Activated T-cell treated with anti-CD3 and anti-CD28 coated beads, Interleukin-2, amount 50 U/mL, for 48 hours (primary cell): ENCODE measurements at regions not wholly inside any gene's neighbourhood (a gene's known extent, or its start where the extent isn't known, plus 50 kb on each side); places are given as distances from the start of the nearest gene placed in this dataset.
"Not testable (repeated sequence)": the region's sequence is repeated elsewhere in the genome, so short reads cannot be mapped to it uniquely, and the experiment has no call there.

Source experiments
- DNase-seq, 2 experiments: peaks; one replicate each; pipeline ENCODE4 v3.0.0-alpha.2; 2020

DNA sequence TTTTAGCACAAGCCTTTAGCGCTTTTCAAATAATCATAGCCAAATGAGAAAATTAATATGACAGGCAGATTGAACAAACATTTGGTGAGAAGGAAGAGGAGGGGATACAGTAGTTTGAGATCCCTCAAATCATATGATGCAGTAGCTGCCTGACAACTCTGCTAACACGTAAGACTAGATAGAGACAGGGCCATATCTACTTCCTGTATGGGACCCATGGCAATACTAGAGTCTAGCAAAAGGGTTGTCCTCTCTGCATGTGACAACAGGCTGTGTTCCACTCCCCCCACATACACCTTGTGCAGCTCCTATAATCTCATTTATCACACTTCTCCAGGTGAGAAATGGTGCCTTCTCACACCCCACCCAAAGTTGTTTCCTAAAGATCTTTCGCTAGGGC is 106.3 kb upstream of the NBPF26 start:
- not testable (repeated sequence) for DNase-seq

DNA sequence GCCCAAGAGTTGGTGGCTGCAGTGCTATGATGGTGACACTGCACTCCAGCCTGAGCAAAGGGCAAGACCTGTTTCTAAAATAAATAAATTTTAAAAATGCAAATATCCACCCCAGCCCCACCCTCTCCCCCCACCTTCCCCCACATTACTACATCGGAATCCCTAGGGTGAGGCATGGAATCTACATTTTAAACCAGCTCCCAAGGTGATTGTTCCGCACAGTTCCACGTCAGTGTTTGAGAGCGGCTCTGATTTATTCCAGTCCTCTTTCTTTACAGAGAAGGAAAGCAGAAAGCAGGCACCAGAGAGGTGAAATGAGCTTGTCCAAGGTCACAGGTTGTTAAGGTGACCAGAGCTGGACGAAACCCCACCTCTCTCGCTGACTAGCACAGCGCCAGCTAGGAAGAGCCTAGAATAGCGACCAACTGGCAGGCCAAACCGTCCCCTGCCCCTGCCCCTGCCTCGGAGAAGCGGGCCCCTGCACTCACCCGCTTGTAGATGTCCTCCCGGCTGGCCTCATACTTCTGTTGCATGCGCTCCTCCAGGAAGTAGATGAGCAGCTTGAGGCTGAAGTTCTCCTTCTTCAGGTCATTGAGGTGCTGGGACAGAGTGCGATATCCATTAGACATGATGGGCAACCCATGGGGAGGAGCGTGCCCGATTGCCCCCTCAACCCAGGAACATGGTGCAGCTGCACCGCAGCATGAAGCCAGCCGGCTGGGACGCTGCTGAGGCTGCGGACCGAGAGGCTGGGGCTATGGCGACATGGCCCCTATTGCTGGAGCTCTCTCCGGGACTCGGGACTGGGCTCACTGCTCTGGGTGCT is 103.7 kb upstream of the NBPF26 start:
- not testable (repeated sequence) for DNase-seq

DNA sequence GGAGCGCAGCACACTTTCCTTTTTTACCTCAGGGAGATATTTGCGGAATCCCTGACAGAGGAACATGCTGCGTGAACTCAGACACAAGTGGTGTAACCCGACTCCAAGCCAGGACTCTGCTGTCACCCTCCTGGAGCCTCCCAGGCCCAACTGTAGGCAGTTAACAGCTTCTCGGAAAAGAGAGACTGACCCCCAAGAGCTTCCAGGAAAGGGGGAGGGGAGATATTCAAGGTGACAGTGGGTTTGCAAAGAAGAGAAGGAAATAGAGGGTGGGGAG is 103.1 kb upstream of the NBPF26 start:
- not testable (repeated sequence) for DNase-seq

DNA sequence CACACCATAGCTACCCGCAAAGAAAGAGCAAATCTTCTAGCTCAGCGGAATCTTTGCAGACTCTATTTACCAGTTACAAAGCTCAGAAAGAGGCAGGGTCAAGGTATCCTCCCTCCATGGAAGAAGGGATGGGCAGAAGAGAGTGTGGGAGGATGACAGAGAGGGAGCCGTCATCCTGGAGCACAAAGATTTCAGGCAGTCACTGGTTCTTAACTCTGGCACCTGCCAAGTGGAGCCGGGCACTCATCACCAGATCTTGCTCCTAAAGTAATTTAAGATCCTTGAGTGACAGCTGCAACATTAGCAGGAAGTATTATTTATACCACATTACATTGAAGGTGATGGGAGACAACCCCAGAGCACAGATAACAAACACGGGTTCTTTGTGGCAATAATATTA is 102.5 kb upstream of the NBPF26 start:
- not testable (repeated sequence) for DNase-seq

- DNase-seq = not testable (repeated sequence)
Observed at GRCh38 chr1:120623539-120623938, 100.2 kb upstream of the NBPF26 start.

- not testable (repeated sequence) for DNase-seq
Observed at GRCh38 chr1:120624565-120625064, 99.1 kb upstream of the NBPF26 start.

DNA sequence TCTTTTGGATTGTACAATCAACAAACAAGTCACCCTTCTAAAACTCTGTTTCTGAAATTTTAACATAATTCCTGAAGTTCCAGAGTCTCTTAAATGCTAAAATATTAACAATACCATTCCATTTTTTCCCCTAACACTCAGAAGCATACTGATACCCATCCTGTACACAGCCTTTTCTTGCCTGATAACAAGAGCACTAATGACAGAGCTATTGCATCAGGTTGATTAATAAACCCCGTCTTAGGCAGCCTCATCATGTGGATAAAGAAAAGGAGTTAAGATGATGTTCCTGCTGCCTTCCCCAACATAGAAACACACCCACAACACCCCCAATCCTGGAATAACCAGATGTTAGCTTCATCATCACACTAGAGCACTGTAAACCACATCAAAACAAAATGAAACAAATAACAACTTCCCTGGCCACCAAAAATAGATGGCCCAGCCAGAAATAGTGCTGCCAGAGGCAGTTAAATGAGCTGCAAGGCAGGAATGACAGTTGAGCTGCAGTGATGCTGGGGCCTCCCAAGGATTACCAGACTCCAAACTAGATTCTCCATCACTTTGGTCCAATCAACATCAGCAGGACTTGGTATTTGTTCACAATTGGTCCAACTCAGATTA is 93.8 kb upstream of the NBPF26 start:
- DNase-seq = not testable (repeated sequence)

DNA sequence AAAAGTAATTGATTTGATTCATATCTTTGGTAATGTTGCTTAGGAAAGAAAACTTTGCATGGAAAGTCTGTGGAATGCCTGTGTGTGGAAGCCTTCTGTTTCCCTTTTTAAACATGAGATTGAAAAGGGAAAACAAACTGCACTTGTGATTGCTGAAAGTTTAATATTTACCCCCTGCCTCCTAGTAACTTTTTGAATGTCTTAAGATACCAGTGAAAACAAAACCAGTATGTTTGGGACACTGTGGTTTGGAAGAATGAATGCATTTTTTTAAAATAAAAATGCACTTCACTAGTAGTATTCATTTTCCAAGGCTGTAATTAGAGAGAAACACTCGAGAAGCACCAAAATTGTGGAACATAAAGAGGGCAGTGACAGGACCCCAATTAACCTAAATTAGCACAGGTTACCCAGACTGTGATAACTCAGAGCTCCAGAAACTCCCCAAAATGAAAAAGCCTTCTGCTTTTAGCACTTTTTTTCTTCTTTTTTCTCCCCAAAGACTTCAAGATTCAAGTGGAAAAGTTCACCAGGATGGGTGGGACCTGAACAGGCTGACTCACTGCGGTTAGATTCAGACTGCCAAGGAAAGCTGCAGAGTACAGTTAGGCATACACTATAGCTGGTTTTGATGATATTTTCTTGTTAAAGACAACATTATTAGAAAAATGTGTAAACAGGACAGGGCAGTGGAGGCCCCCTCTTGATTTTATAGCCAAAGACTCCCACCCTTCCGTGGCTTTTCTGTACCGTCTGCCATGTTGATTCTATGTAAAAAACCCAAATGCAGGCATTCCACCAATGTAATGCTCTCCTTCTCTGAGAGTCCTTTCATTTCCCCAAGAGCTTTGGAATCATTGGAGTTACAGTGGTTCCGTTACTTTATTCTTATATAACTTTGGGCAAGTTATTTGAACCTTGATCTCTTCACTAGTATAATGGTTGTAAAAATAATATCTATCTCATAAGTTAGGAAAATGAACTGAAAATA is 88.6 kb upstream of the NBPF26 start:
- not testable (repeated sequence) for DNase-seq

DNA sequence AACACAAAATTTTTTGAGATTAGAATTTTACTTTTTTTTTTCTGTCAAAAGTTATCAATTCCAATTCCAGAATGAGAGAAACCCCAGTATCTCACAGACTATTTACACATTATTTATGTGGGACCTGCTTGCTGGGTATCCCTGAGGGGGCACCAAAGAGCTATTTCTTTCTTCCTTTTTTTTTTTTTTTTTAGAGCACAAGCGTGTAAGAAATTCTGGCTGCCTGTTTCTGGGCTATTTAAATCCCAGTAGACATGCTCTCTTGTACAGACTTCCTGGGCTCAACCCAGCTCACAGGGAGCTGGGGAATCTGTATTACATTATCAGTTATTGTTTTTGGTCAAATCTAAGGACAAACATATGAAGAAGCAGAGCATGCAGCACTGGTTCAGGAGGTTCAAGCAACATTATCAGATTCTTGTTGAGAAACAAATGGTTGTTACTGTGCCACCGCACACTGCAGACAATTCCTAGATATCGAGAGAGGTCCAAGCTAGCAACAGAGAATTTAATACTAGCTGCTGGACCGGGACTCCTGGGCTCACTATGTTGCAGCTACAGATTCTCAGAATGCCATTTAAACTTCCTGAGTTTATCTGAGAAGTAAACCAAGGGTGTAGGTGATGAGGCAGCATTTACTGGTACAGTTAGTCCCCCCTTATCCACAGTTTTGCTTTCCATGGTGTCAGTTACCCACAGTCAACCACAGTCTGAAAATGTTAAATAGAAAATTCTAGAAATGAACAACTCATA is 83.3 kb upstream of the NBPF26 start:
- DNase-seq = not testable (repeated sequence)

DNA sequence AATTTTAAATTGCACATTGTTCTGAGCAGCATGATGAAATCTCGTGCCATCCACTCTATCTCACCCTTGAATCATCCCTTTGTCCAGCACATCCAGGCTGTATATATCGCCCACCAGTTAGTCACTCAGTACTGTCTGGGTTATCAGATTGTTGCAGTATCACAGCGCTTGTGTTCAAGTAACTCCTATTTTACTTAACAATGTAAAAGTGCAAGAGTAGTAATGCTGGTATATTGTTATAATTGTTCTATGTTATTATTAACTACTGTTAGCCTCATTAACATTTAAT is 82.8 kb upstream of the NBPF26 start:
- DNase-seq = not testable (repeated sequence)

DNA sequence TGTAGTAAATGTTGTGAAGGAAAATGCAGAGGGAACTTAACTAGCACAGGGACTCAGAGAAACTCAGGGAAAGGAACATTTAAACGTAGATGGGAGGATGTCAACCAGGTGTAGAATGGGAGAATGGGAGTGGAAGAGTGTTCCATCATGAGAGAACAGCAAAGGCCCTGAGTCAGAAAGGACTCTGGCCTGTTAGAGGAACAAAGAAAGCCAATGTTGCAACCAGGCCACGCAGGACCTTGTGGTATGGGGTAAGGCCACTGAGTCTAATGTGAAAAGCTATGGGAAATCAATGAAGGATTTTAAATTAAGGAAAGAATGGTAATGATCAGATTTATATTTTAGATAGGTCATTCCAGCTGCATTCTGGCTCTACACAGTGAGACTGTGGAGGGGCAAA is 76.6 kb upstream of the NBPF26 start:
- DNase-seq = not testable (repeated sequence)

GRCh38 chr1:120648915-120649623 is 74.7 kb upstream of the NBPF26 start:
- not testable (repeated sequence) for DNase-seq

- not testable (repeated sequence) for DNase-seq
Observed at GRCh38 chr1:120649730-120650129, 74.0 kb upstream of the NBPF26 start.

GRCh38 chr1:120654114-120654513 is 69.6 kb upstream of the NBPF26 start:
- DNase-seq = not testable (repeated sequence)

GRCh38 chr1:120655394-120655793 is 68.4 kb upstream of the NBPF26 start:
- DNase-seq = not testable (repeated sequence)

- not testable (repeated sequence) for DNase-seq
Observed at GRCh38 chr1:120656116-120656515, 67.6 kb upstream of the NBPF26 start.

DNA sequence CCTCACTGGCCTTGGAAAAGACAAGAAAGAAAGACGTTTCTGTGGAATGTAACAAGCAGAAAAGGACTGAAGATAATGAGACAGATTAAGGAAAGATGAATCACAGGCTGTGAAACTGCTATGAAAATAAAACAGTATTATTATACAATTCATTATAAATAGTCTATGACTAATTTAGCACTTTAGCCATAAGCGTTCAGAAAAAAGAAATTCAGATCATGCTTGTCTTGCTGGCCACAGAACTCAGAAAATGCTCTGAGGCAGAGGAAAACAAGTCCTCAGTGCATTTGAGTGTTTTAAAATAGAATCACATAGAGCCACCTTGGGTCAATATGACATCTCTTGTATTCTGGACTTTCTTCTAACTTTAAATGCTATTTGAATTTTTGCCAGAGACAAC is 65.9 kb upstream of the NBPF26 start:
- not testable (repeated sequence) for DNase-seq

GRCh38 chr1:120658622-120659021 is 65.1 kb upstream of the NBPF26 start:
- DNase-seq = not testable (repeated sequence)

DNA sequence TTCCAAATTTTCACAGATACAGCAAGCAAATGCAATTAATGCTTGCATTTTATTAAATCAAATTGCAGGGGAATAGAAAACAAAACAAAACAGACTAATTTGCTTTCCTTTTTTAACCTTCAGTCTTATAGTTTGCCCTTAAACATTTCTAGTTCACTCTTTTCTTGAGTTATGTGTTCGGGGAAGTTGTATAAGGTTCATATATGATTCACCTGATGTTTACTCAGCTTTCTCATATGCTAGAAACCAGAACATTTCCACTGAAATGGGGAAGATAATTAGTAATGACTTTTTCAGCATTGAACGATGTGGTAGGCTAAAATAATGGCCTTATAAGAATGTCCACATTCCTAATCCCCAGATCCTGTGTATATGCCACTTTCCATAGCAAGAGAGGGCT is 64.6 kb upstream of the NBPF26 start:
- DNase-seq = not testable (repeated sequence)

- DNase-seq = not testable (repeated sequence)
Observed at GRCh38 chr1:120664376-120665249, 59.1 kb upstream of the NBPF26 start.

DNA sequence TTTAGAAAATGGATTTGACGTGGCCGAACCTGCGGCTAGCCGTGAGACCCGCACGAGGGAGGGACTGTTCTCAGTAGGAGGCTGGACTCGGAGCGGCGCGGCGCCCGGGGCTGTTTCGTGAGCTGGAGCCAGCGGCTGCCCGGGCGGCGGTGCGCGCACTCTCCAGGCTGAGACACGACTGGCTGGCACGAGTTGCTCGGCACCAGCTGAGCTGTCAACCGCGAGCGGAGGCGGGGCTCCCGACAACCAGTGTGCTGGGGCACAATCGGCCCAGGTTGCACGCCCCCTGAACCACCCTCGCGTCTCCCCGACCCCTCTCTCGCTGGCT is 58.5 kb upstream of the NBPF26 start:
- DNase-seq = peak; percentile 20 to 27
